ENCODE measurements at regions not wholly inside any gene's neighbourhood (a gene's known extent, or its start where the extent isn't known, plus 50 kb on each side); places are given as distances from the start of the nearest gene placed in this dataset.

- H3K9me3 Mint-ChIP-seq, result no peaks in the 10 kb centered on the region
- no peak overlapping the region for H3K4me3 Mint-ChIP-seq
- H3K36me3 Mint-ChIP-seq, result no peaks in the 10 kb centered on the region
- H3K27ac Mint-ChIP-seq, result no peak overlapping the region
- H3K27ac ChIP-seq (ENCODE audit: low read length), result no peak overlapping the region
- no peaks in the 10 kb centered on the region for H3K9me3 ChIP-seq
- H3K4me1 Mint-ChIP-seq, result no peaks in the 10 kb centered on the region
- H3K27me3 ChIP-seq (replicated peaks in 1 of 2; ENCODE audit: control insufficient read depth in 2 of 2, extremely low read depth in 1 of 2, insufficient read depth in 2 of 2, low read length in 1 of 2), result no peaks in the 10 kb centered on the region
- no peak overlapping the region for H3K4me3 ChIP-seq (ENCODE audit: control insufficient read depth in 1 of 2, extremely low read depth in 1 of 2, low read length in 1 of 2)
- no peaks in the 10 kb centered on the region for H3K36me3 ChIP-seq (ENCODE audit: control insufficient read depth in 2 of 2, extremely low read depth in 1 of 2, insufficient read depth in 1 of 2, low read length in 1 of 2)
- WGBS (ENCODE audit: insufficient coverage), result no CpG with 5 or more reads among the region's 3 CpGs
- ChIA-PET POLR2A (interaction anchor here in 1 of 2 donors (0.6 kb wide), 1 partner anchor 1464 kb away, joined by 3 read pairs; no protein-coding TSS in a partner anchor), CTCF (no interaction called here)
- DNase-seq (no peak), ATAC-seq (replicated peaks in 1 of 4) (no peak)
- H3K27me3 Mint-ChIP-seq, result peaks cover 0 to 17% of the 10 kb centered on the region in 2 donors
- H3K4me1 ChIP-seq (ENCODE audit: control insufficient read depth in 1 of 2, extremely low read depth in 1 of 2, insufficient read depth in 2 of 2, low read length in 2 of 2), result no peaks in the 10 kb centered on the region
These were observed 366.7 kb upstream of the RPS6KA3 start for GRCh38 chrX:20633451-20633850.

- ChIA-PET POLR2A (no interaction called here), CTCF (no interaction called here)
- H3K4me3 Mint-ChIP-seq, result no peak overlapping the region
- peaks cover 2 to 17% of the 10 kb centered on the region in 2 donors for H3K27me3 Mint-ChIP-seq
- no peak overlapping the region for H3K4me3 ChIP-seq (ENCODE audit: control insufficient read depth in 1 of 2, extremely low read depth in 1 of 2, low read length in 1 of 2)
- no peaks in the 10 kb centered on the region for H3K4me1 Mint-ChIP-seq
- H3K27ac ChIP-seq (ENCODE audit: low read length), result no peak overlapping the region
- peaks cover 0 to 2% (median 0%) of the 10 kb centered on the region in 3 donors for H3K9me3 Mint-ChIP-seq
- no peaks in the 10 kb centered on the region for H3K36me3 ChIP-seq (ENCODE audit: control insufficient read depth in 2 of 2, extremely low read depth in 1 of 2, insufficient read depth in 1 of 2, low read length in 1 of 2)
- no peaks in the 10 kb centered on the region for H3K27me3 ChIP-seq (replicated peaks in 1 of 2; ENCODE audit: control insufficient read depth in 2 of 2, extremely low read depth in 1 of 2, insufficient read depth in 2 of 2, low read length in 1 of 2)
- ATAC-seq (replicated peaks in 1 of 4), result no peak
- DNase-seq, result no peak
- no peaks in the 10 kb centered on the region for H3K4me1 ChIP-seq (ENCODE audit: control insufficient read depth in 1 of 2, extremely low read depth in 1 of 2, insufficient read depth in 2 of 2, low read length in 2 of 2)
- no peaks in the 10 kb centered on the region for H3K9me3 ChIP-seq
- no CpG with 5 or more reads among the region's 2 CpGs for WGBS (ENCODE audit: insufficient coverage)
- no peaks in the 10 kb centered on the region for H3K36me3 Mint-ChIP-seq
- H3K27ac Mint-ChIP-seq, result no peak overlapping the region
These were observed 356.7 kb upstream of the RPS6KA3 start for GRCh38 chrX:20623448-20623847.

GRCh38 chrX:20620306-20620705 is 353.6 kb upstream of the RPS6KA3 start:
- no peaks in the 10 kb centered on the region for H3K9me3 ChIP-seq
- Mint-ChIP-seq H3K27me3 (peaks cover 0 to 14% of the 10 kb centered on the region in 2 donors), H3K36me3 (no peaks in the 10 kb centered on the region), H3K4me3 (no peak overlapping the region), H3K9me3 (peaks cover 0 to 2% (median 0%) of the 10 kb centered on the region in 3 donors), H3K27ac (no peak overlapping the region), H3K4me1 (no peaks in the 10 kb centered on the region)
- H3K4me3 ChIP-seq (ENCODE audit: control insufficient read depth in 1 of 2, extremely low read depth in 1 of 2, low read length in 1 of 2), result no peak overlapping the region
- no peaks in the 10 kb centered on the region for H3K36me3 ChIP-seq (ENCODE audit: control insufficient read depth in 2 of 2, extremely low read depth in 1 of 2, insufficient read depth in 1 of 2, low read length in 1 of 2)
- no peaks in the 10 kb centered on the region for H3K27me3 ChIP-seq (replicated peaks in 1 of 2; ENCODE audit: control insufficient read depth in 2 of 2, extremely low read depth in 1 of 2, insufficient read depth in 2 of 2, low read length in 1 of 2)
- DNase-seq, result no peak
- H3K4me1 ChIP-seq (ENCODE audit: control insufficient read depth in 1 of 2, extremely low read depth in 1 of 2, insufficient read depth in 2 of 2, low read length in 2 of 2), result no peaks in the 10 kb centered on the region
- POLR2A ChIA-PET, result no interaction called here
- no CpG with 5 or more reads among the region's 2 CpGs for WGBS (ENCODE audit: insufficient coverage)
- CTCF ChIA-PET, result no interaction called here
- ATAC-seq (replicated peaks in 1 of 4), result no peak
- H3K27ac ChIP-seq (ENCODE audit: low read length), result no peak overlapping the region

GRCh38 chrX:20609916-20610415 is 343.3 kb upstream of the RPS6KA3 start:
- no peaks in the 10 kb centered on the region for H3K9me3 ChIP-seq
- no peaks in the 10 kb centered on the region for H3K36me3 ChIP-seq (ENCODE audit: control insufficient read depth in 2 of 2, extremely low read depth in 1 of 2, insufficient read depth in 1 of 2, low read length in 1 of 2)
- ChIA-PET POLR2A (no interaction called here), CTCF (no interaction called here)
- DNase-seq (no peak), ATAC-seq (replicated peaks in 1 of 4) (no peak)
- no peaks in the 10 kb centered on the region for H3K4me1 ChIP-seq (ENCODE audit: control insufficient read depth in 1 of 2, extremely low read depth in 1 of 2, insufficient read depth in 2 of 2, low read length in 2 of 2)
- no peak overlapping the region for H3K27ac ChIP-seq (ENCODE audit: low read length)
- peaks cover 0 to 4% of the 10 kb centered on the region in 2 experiments for H3K27me3 ChIP-seq (replicated peaks in 1 of 2; ENCODE audit: control insufficient read depth in 2 of 2, extremely low read depth in 1 of 2, insufficient read depth in 2 of 2, low read length in 1 of 2)
- no CpG with 5 or more reads among the region's 3 CpGs for WGBS (ENCODE audit: insufficient coverage)
- Mint-ChIP-seq H3K27ac (no peak overlapping the region), H3K27me3 (peaks cover 12 to 30% of the 10 kb centered on the region in 2 donors), H3K36me3 (no peaks in the 10 kb centered on the region), H3K9me3 (no peaks in the 10 kb centered on the region), H3K4me3 (no peak overlapping the region), H3K4me1 (no peaks in the 10 kb centered on the region)
- H3K4me3 ChIP-seq (ENCODE audit: control insufficient read depth in 1 of 2, extremely low read depth in 1 of 2, low read length in 1 of 2), result no peak overlapping the region

- no CpG with 5 or more reads among the region's 4 CpGs for WGBS (ENCODE audit: insufficient coverage)
- Histone ChIP-seq H3K9me3 (no peaks in the 10 kb centered on the region), H3K36me3 (ENCODE audit: control insufficient read depth in 2 of 2, extremely low read depth in 1 of 2, insufficient read depth in 1 of 2, low read length in 1 of 2) (no peaks in the 10 kb centered on the region), H3K27ac (ENCODE audit: low read length) (no peak overlapping the region), H3K4me1 (ENCODE audit: control insufficient read depth in 1 of 2, extremely low read depth in 1 of 2, insufficient read depth in 2 of 2, low read length in 2 of 2) (no peaks in the 10 kb centered on the region), H3K4me3 (ENCODE audit: control insufficient read depth in 1 of 2, extremely low read depth in 1 of 2, low read length in 1 of 2) (no peak overlapping the region), H3K27me3 (replicated peaks in 1 of 2; ENCODE audit: control insufficient read depth in 2 of 2, extremely low read depth in 1 of 2, insufficient read depth in 2 of 2, low read length in 1 of 2) (no peaks in the 10 kb centered on the region)
- DNase-seq (no peak), ATAC-seq (replicated peaks in 1 of 4) (no peak)
- Mint-ChIP-seq H3K9me3 (no peaks in the 10 kb centered on the region), H3K4me1 (no peaks in the 10 kb centered on the region), H3K27me3 (peaks cover 10 to 31% of the 10 kb centered on the region in 2 donors), H3K4me3 (no peak overlapping the region), H3K27ac (no peak overlapping the region), H3K36me3 (no peaks in the 10 kb centered on the region)
- ChIA-PET POLR2A (no interaction called here), CTCF (no interaction called here)
These were observed 340.1 kb upstream of the RPS6KA3 start for GRCh38 chrX:20606831-20607230.

DNA sequence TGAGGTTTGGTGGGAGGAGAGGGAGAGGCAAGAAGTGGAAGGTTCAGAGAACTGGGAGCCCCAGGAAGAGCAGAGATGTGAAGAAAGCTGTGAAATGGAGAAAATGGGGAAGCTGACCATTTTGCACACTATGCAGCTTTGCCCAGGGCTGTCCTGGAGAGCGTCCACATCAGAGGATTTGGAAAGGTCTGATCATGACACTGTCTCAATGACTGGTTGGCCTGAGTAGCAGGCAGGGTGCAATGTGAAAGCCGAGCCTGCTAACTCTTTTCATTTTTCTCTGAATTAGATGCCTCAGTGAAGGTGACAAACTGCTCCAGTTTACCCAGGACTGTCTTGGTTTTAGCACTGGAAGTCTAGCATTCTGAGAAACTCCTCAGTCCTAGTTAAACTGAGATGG is 330.1 kb upstream of the RPS6KA3 start:
- no peak for DNase-seq
- ChIA-PET POLR2A (no interaction called here), CTCF (no interaction called here)
- Mint-ChIP-seq H3K4me3 (no peak overlapping the region), H3K27me3 (peaks cover 2 to 7% of the 10 kb centered on the region in 2 donors), H3K4me1 (no peaks in the 10 kb centered on the region), H3K36me3 (no peaks in the 10 kb centered on the region), H3K27ac (no peak overlapping the region), H3K9me3 (no peaks in the 10 kb centered on the region)
- Histone ChIP-seq H3K27me3 (replicated peaks in 1 of 2; ENCODE audit: control insufficient read depth in 2 of 2, extremely low read depth in 1 of 2, insufficient read depth in 2 of 2, low read length in 1 of 2) (peaks cover 0 to 3% of the 10 kb centered on the region in 2 experiments), H3K27ac (ENCODE audit: low read length) (no peak overlapping the region), H3K9me3 (no peaks in the 10 kb centered on the region), H3K4me1 (ENCODE audit: control insufficient read depth in 1 of 2, extremely low read depth in 1 of 2, insufficient read depth in 2 of 2, low read length in 2 of 2) (no peaks in the 10 kb centered on the region), H3K4me3 (ENCODE audit: control insufficient read depth in 1 of 2, extremely low read depth in 1 of 2, low read length in 1 of 2) (no peak overlapping the region), H3K36me3 (ENCODE audit: control insufficient read depth in 2 of 2, extremely low read depth in 1 of 2, insufficient read depth in 1 of 2, low read length in 1 of 2) (no peaks in the 10 kb centered on the region)
- no peak for ATAC-seq (replicated peaks in 1 of 4)
- WGBS (ENCODE audit: insufficient coverage), result 40% methylated on average over 1 of the region's 2 CpGs

DNA sequence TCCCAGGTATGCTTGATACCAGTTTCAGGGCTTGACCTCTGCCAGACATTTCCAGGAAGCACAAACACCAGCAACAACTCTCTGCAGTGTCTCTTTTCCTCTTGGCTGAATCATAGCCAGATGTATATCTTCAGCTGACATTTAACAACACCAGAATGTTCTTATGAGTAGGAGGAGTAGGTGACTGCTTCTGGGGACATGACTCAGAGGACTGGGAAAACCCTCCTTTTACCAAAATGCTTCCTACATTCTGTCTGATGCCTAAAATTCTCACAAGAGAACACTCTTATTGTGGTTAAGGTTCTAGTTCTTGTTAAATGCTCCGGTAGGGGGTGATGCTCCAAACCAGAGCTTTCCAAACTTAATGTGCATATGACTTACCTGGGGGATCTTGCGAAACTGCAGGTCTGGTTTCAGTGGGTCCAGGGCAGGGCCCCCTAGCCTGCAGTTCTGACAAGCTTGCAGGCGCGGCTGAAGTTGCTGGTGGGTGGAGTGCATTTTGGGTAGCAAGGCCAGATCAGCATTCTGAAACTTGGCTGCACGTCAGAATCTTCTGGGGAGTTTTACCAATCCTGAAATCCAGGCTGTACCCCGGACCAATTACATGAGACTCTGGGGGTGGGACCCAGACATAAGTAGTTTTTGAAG is 329.3 kb upstream of the RPS6KA3 start:
- DNase-seq (no peak), ATAC-seq (replicated peaks in 1 of 4) (no peak)
- H3K9me3 Mint-ChIP-seq, result no peaks in the 10 kb centered on the region
- ChIA-PET CTCF (no interaction called here), POLR2A (no interaction called here)
- Histone ChIP-seq H3K36me3 (ENCODE audit: control insufficient read depth in 2 of 2, extremely low read depth in 1 of 2, insufficient read depth in 1 of 2, low read length in 1 of 2) (no peaks in the 10 kb centered on the region), H3K27ac (ENCODE audit: low read length) (no peak overlapping the region), H3K9me3 (no peaks in the 10 kb centered on the region), H3K27me3 (replicated peaks in 1 of 2; ENCODE audit: control insufficient read depth in 2 of 2, extremely low read depth in 1 of 2, insufficient read depth in 2 of 2, low read length in 1 of 2) (peaks cover 0 to 3% of the 10 kb centered on the region in 2 experiments), H3K4me3 (ENCODE audit: control insufficient read depth in 1 of 2, extremely low read depth in 1 of 2, low read length in 1 of 2) (no peak overlapping the region), H3K4me1 (ENCODE audit: control insufficient read depth in 1 of 2, extremely low read depth in 1 of 2, insufficient read depth in 2 of 2, low read length in 2 of 2) (no peaks in the 10 kb centered on the region)
- no peak overlapping the region for H3K4me3 Mint-ChIP-seq
- H3K27me3 Mint-ChIP-seq, result peaks cover 2 to 7% of the 10 kb centered on the region in 2 donors
- no peak overlapping the region for H3K27ac Mint-ChIP-seq
- WGBS (ENCODE audit: insufficient coverage), result 36% methylated on average over 4 of the region's 6 CpGs
- no peaks in the 10 kb centered on the region for H3K36me3 Mint-ChIP-seq
- H3K4me1 Mint-ChIP-seq, result no peaks in the 10 kb centered on the region

Measured in T-cell (primary cell).